HEK293 (cell line): ENCODE measurements at regions not wholly inside any gene's neighbourhood (a gene's known extent, or its start where the extent isn't known, plus 50 kb on each side); places are given as distances from the start of the nearest gene placed in this dataset.

Experiments
- CTCF ChIP-seq: fragments of 450-650 bp; formaldehyde crosslinking; IDR thresholded peaks from 2 replicates; pipeline ENCODE4 v1.5.1; 2016; ENCODE audit warnings: missing biosample characterization, missing genetic modification characterization
- TCF7L2 ChIP-seq: IDR thresholded peaks from 2 replicates; pipeline ENCODE4 v1.6.1; 2011; ENCODE audit warnings: low read depth, mild to moderate bottlenecking, inconsistent platforms, low read length, moderate library complexity, borderline replicate concordance
- YY1 ChIP-seq: fragments of 450-650 bp; formaldehyde crosslinking; IDR thresholded peaks from 2 replicates; pipeline ENCODE4 v1.5.1; 2018; ENCODE audit warnings: missing biosample characterization, missing genetic modification characterization
- ZBTB1 ChIP-seq: fragments of 450-650 bp; formaldehyde crosslinking; IDR thresholded peaks from 2 replicates; pipeline ENCODE4 v1.5.1; 2016; ENCODE audit warnings: missing biosample characterization, missing genetic modification characterization
- ZNF274 ChIP-seq, 2 experiments: fragments of 200-500 bp in 1 of 2; fragments of 450-650 bp in 1 of 2; sonication (Bioruptor generic) in 1 of 2; formaldehyde crosslinking in 1 of 2; IDR thresholded peaks; 2 replicates each; pipeline versions ENCODE4 v1.5.1 to v1.6.1; 2014 to 2016; ENCODE audit warnings: borderline replicate concordance in 1 of 2, inconsistent platforms in 1 of 2, low read length in 1 of 2, missing biosample characterization in 1 of 2, missing genetic modification characterization in 1 of 2

GRCh38 chr20:53793783-53794383, 200.2 kb upstream of the ZNF217 start:
- TF ChIP-seq CTCF (no peak), TCF7L2 (no peak), YY1 (tag by site-specific recombination) (no peak), ZNF274 (IDR thresholded peaks at IDR 0.05; ENCODE audit: low read length) (no peak), ZNF274 (tag by site-specific recombination; IDR thresholded peaks at IDR 0.05; ENCODE audit: borderline replicate concordance) (no peak), ZBTB1 (tag by site-specific recombination) (no peak)
